ENCODE measurements at regions not wholly inside any gene's neighbourhood (a gene's known extent, or its start where the extent isn't known, plus 50 kb on each side); places are given as distances from the start of the nearest gene placed in this dataset.

- ATAC-seq (ENCODE audit: low FRiP score in 2 of 2) (no peak), DNase-seq (no peak)
- Histone ChIP-seq H3K4me1 (no peaks in the 10 kb centered on the region), H3K27ac (no peak overlapping the region), H3K4me3 (no peak overlapping the region), H3K9me3 (no peaks in the 10 kb centered on the region), H3K27me3 (no peaks in the 10 kb centered on the region), H3K36me3 (no peaks in the 10 kb centered on the region)
- WGBS, 2 donors: 27 to 38% methylated on average over 1 of the region's 1 CpG
- TF ChIP-seq EP300 (IDR thresholded peaks at IDR 0.05) (no peak), CTCF (IDR thresholded peaks at IDR 0.05) (no peak), POLR2A (IDR thresholded peaks at IDR 0.05) (no peak), POLR2AphosphoS5 (IDR thresholded peaks at IDR 0.05) (no peak)
Observed at GRCh38 chr4:34676400-34676799, 1567.9 kb downstream of the ARAP2 start.

DNA sequence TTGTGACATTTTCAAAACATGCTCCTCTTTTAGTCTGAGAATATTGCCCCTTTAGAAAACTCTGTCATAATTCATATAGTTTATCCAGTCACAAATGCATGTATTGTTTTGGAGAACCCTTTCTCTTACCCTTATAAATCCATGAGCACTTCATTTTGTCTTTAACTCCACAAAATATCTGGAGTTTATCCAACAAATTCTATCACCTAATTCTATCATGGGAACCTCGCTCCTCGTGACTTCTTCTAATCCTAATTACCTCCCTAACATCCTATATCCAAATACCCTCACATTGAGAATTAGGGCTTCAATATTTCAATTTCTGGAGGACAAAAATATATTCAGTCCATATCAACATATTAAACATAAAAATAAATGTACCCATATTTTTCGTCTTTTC lies 1565.9 kb downstream of the ARAP2 start:
- Histone ChIP-seq H3K4me1 (no peaks in the 10 kb centered on the region), H3K9me3 (no peaks in the 10 kb centered on the region), H3K36me3 (no peaks in the 10 kb centered on the region), H3K27ac (no peak overlapping the region), H3K27me3 (no peaks in the 10 kb centered on the region), H3K4me3 (no peak overlapping the region)
- ATAC-seq (ENCODE audit: low FRiP score in 2 of 2) (no peak), DNase-seq (no peak)
- 68 to 73% methylated on average over 3 of the region's 3 CpGs for WGBS, 2 donors
- no peak for TF ChIP-seq POLR2A (IDR thresholded peaks at IDR 0.05)
- TF ChIP-seq POLR2AphosphoS5 (IDR thresholded peaks at IDR 0.05): no peak
- no peak for TF ChIP-seq EP300 (IDR thresholded peaks at IDR 0.05)
- TF ChIP-seq CTCF (IDR thresholded peaks at IDR 0.05): no peak

GRCh38 chr4:34679228-34679627 lies 1565.1 kb downstream of the ARAP2 start:
- Histone ChIP-seq H3K4me3 (no peak overlapping the region), H3K27me3 (no peaks in the 10 kb centered on the region), H3K36me3 (no peaks in the 10 kb centered on the region), H3K4me1 (no peaks in the 10 kb centered on the region), H3K9me3 (no peaks in the 10 kb centered on the region), H3K27ac (no peak overlapping the region)
- no peak for DNase-seq
- no peak for ATAC-seq (ENCODE audit: low FRiP score in 2 of 2)
- WGBS, 2 donors: 80 to 87% methylated on average over 7 of the region's 7 CpGs
- TF ChIP-seq POLR2AphosphoS5 (IDR thresholded peaks at IDR 0.05): no peak
- TF ChIP-seq EP300 (IDR thresholded peaks at IDR 0.05): no peak
- TF ChIP-seq CTCF (IDR thresholded peaks at IDR 0.05): no peak
- TF ChIP-seq POLR2A (IDR thresholded peaks at IDR 0.05): no peak

GRCh38 chr4:34709564-34709963 lies 1534.8 kb downstream of the ARAP2 start:
- no peaks in the 10 kb centered on the region for H3K36me3 ChIP-seq
- no peak for TF ChIP-seq CTCF (IDR thresholded peaks at IDR 0.05)
- no peak for TF ChIP-seq POLR2A (IDR thresholded peaks at IDR 0.05)
- no peak for TF ChIP-seq POLR2AphosphoS5 (IDR thresholded peaks at IDR 0.05)
- TF ChIP-seq EP300 (IDR thresholded peaks at IDR 0.05): no peak
- H3K4me1 ChIP-seq: no peaks in the 10 kb centered on the region
- no peak overlapping the region for H3K4me3 ChIP-seq
- no peak overlapping the region for H3K27ac ChIP-seq
- no peaks in the 10 kb centered on the region for H3K27me3 ChIP-seq
- WGBS, 2 donors: 85 to 92% methylated on average over 1 of the region's 1 CpG
- ATAC-seq (ENCODE audit: low FRiP score in 2 of 2) (no peak), DNase-seq (no peak)
- peaks cover 0 to 4% (median 0%) of the 10 kb centered on the region in 4 donors for H3K9me3 ChIP-seq

DNA sequence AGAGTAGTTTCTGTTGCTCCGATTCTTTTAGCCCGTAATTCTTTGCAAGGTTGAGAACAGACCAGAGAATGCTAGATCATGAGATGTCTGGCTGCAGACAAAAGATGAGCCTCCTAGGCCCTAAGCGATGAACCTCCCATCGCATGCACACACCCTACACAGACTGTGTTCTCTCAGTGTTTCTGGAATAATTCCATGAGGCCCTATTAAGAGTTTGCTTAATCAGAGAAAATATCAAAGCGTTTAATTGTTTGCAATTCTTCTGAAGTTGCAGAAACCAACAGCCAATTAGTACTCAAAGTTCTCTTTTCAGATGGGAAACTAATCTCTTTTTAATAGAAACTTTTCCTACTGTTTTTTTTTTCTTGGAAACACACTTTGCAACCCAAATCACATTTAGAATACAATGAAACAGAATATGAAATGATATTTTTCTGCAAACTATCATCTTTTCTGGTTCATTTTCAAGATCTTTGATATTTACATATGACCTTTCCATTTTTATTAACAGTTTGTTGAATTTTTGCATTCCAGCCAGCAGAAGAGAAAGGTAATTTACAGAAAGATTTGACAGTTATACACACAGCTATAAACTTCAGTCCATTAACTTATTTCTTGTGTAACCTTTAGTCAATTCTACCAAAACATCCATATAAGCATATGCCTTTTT lies 1525.6 kb downstream of the ARAP2 start:
- no peak overlapping the region for H3K4me3 ChIP-seq
- no peak for ATAC-seq (ENCODE audit: low FRiP score in 2 of 2)
- no peaks in the 10 kb centered on the region for H3K9me3 ChIP-seq
- H3K27me3 ChIP-seq: no peaks in the 10 kb centered on the region
- no peak overlapping the region for H3K27ac ChIP-seq
- no peak for DNase-seq
- no peaks in the 10 kb centered on the region for H3K36me3 ChIP-seq
- no peaks in the 10 kb centered on the region for H3K4me1 ChIP-seq
- WGBS, 2 donors: 76 to 77% methylated on average over 5 of the region's 5 CpGs
- TF ChIP-seq POLR2A (IDR thresholded peaks at IDR 0.05) (no peak), CTCF (IDR thresholded peaks at IDR 0.05) (no peak), EP300 (IDR thresholded peaks at IDR 0.05) (no peak), POLR2AphosphoS5 (IDR thresholded peaks at IDR 0.05) (no peak)
